Skeletal muscle cell (primary cell): ENCODE measurements at regions not wholly inside any gene's neighbourhood (a gene's known extent, or its start where the extent isn't known, plus 50 kb on each side); places are given as distances from the start of the nearest gene placed in this dataset.

Experiments
- DNase-seq: peaks from one replicate; pipeline ENCODE4 v3.0.0-alpha.2; 2010; ENCODE audit warnings: low read depth
- H3K4me3 ChIP-seq: 2 replicates; pipeline ENCODE4 v1.5.1; 2011; ENCODE audit warnings: low read depth, mild to moderate bottlenecking, control low read depth, low read length, moderate library complexity

- DNase-seq, result no peak
- no peak overlapping the region for H3K4me3 ChIP-seq
These were observed 54.1 kb upstream of the UNC5C start for GRCh38 chr4:95602872-95603271.

DNA sequence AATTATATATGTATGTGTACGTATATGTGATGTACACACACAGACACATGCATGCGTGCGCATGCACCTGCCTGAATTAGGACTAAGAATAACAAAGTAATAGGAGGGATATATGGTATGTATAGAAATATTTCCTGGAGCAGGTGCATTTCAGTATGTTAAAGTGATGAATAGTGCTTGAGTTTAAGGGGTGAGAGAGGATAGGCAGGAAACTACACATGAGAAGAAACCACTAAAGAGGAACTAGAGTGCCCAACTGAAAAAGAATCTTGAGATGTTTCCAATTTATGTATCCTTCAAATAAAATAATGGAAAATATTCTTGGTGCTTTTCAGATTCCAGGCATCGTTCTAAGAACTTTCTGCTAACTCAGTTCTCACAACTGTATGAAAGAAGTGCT lies 52.6 kb upstream of the UNC5C start:
- DNase-seq, result no peak
- no peak overlapping the region for H3K4me3 ChIP-seq

- DNase-seq, result no peak
- H3K4me3 ChIP-seq, result no peak overlapping the region
These were observed 51.1 kb upstream of the UNC5C start for GRCh38 chr4:95599777-95600400.
